GM18499 (cell line): ENCODE measurements at regions not wholly inside any gene's neighbourhood (a gene's known extent, or its start where the extent isn't known, plus 50 kb on each side); places are given as distances from the start of the nearest gene placed in this dataset.

ENCODE experiments used
- ATAC-seq: cut with Tn5 transposase; IDR thresholded peaks from one replicate; pipeline ENCODE4 v1.9.1; 2021; ENCODE audit warnings: moderate number of reproducible peaks; ENCODE audit not compliant: insufficient read depth, unreplicated experiment

DNA sequence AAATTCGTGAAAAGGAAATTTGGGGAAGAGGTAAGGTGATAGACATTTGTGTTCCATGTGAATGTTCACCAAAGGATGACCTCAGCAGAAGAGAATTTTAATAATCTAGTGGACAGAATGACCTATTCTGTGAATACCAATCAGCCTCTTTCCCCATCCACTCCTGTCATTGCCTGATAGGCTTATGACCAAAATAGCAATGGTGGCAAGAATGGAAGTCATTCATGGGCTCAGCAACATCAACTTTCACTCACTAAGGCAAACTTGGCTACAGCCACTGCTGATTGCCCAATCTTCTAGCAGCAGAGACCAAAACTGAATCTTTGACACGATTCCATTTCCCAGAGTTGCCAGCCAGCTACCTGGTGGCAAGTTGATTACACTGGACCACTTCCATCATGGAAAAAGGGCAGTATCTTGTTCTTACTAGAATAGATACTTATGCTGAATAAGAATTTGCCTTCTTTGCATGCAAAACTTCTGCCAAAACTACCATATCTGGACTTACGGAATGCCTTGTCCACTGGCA, 348.7 kb upstream of the PBX1 start:
- ATAC-seq: no peak

DNA sequence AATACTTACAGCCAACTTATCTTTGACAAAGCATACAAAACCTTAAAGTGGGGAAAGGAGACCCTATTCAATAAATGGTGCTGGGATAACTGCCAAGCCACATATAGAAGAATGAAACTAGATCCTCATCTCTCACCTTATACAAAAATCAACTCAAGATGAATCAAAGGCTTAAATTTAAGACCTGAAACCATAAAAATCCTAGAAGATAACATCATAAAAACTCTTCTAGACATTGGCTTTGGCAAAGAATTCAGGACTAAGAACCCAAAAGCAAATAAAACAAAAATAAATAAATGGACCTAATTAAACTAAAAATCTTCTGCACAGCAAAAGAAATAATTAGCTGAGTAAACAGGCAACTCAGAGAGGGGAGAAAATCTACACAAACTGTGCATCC, 335.6 kb upstream of the PBX1 start:
- no peak for ATAC-seq

DNA sequence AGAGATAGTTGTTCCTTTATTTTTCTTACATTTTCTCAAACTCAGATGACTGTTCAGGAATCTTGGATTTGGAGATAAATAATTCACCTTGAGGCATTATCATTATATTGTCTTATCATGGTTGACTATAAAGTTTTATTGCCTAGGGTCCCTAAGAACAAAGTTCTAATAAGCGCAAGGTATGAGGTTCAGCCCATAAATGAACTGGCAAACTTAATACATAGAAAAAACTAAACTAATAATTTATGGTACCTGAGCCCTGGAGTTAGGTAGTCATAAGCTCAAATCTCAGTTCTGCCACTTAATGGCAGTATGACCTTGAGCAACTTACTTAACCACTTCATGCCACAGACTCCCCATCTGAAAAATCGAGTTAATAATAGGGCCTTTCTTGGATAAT, 334.0 kb upstream of the PBX1 start:
- ATAC-seq: no peak

DNA sequence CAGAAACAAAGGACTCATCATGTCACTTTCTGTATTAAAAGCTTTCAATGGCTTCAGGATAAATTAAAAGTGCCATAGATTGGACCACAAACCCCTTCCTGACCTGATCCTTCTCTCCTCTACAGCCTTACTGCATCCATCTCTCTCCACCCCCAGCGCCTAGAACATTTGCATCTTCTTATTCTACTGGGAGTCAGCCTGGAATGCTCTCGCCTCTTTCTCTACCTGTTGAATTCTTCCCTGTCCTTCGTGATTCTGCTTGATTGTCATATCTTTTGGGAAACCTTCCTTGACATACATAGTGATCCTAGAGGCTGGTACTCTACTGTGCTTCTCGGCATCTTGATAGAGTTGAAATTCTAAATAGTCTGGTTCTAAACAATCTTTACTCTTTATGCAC, 332.0 kb upstream of the PBX1 start:
- no peak for ATAC-seq

DNA sequence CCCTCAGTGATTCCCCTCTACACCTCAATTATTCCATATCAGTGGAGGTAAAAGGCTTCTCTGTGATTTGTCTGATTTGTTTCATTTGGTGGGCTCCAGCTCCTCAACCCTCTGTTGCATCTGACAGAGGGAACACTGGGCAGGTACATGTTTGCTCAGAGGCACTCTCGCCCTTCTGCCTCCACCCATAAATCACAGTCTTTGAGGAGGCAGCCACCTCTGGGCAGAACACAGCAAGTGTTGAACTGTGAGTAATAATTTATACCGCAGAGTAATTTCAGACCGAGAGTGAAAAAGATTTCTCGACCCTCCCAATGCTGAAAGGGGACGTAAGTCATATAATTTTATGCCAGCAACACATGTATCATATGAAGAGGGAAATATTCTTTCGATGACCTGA, 330.1 kb upstream of the PBX1 start:
- no peak for ATAC-seq

DNA sequence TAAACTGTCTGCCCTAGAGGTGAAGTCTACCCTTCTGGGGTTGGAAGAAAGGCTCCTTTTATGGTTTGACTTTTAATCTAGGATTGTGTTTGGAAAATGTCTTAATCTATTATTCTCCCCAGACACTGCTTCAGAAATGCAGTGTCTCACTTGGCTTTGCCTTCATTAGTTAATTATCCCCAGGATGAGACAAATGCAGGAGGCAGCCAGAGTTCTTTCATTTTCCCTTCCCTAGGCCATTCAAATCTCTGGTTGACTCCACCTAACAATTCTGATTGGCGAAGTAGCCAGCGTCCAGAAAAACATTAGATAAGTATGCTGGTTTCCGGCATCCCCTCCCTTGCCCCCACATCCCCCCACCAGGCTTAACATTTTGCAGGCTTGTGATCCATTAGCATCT, 325.8 kb upstream of the PBX1 start:
- no peak for ATAC-seq

DNA sequence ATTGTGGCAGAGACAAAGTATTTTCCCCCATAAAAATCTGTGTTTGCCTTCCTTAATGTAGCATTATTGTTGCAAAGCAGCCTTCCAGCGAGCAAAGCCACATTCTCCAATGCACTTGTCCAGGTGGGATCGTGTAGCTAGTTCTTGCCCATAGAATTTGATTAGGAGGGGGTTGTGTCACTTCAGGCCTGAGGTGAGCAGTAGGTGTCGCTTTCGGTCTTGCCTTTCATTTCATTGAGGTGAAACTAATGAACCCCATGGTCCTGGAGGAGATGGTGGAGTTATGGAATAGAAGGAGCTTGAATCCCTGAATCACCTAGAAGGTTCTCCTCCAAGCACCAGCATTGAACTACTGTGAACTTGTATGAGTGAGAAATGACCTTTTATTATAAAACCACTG, 318.9 kb upstream of the PBX1 start:
- ATAC-seq: no peak

DNA sequence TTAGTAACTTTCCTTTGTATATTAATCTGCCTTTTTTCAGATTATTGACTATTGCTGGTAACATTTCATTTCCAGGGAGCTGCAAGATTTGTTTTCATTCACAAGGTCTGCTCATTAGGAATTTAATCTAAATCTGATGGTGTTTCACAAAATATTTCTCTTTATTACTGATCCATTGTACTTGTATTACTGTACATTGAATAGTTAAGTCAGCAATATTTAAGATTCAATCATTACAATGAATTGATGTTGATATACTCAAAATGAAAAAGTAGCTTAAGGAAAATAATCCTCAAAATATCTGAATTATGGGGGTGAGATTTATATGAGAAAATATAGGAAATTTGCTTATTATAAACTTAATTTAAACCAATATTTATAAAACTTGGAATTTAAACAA, 308.6 kb upstream of the PBX1 start:
- no peak for ATAC-seq

DNA sequence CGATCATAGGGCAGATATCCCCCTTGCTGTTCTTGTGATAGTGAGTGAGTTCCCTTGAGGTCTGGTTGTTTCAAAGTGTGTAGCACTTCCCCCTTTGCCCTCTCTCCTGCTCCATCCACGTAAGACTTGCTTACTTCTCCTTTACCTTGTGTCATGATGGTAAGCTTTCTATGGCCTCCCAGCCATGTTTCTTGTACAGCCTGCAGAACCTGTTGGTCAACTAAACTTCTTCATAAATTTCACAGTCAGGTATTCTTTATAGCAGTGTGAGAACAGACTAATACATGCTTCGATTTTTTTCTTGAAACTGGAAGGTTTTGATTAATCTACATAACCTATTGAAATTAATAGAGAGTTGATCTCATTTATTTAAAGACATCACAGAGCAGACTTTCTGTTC, 302.5 kb upstream of the PBX1 start:
- ATAC-seq: no peak

DNA sequence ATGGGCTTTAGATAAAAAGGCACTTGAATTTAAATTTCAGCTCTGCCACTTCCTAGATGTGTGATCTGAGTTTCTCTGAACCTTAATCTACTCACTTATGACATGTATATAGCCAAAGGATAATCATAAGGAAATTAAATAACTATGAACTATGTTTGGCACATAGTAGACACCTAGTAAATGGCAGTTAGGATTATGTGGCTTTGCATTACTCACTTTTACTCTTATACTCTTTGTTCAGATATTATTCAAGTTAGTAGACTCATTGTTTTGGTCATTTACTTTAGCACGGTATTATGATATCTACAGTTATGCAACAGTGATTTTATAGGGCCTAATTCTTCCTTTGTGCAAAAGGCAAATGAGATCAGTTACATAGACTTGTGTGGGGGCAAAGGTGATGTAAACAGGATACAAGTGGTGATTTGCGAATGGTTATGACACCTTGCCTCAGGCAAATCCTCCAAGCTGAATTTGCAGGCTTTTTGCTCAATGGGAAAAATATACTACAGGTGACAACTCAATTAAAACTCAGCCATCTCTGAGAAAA, 297.2 kb upstream of the PBX1 start:
- no peak for ATAC-seq

DNA sequence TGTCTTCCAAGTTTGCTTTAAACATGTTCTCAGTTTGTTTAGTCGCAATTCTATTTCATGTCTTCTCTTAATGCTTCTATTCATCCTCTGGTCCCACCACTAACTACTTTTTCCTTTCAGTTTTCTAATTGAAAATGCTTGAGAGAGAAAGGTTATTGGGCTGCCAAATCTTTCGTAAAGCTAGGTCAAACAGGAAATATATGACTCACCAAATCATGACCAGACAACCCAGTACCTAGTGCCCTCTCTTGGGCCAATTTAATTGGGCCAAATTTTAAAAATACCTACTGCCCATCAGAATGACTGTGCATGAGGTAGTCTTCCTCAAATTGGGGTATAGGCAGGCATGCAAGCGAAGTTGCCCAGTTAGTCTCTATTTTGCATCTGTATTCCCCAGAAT, 295.4 kb upstream of the PBX1 start:
- ATAC-seq: no peak

DNA sequence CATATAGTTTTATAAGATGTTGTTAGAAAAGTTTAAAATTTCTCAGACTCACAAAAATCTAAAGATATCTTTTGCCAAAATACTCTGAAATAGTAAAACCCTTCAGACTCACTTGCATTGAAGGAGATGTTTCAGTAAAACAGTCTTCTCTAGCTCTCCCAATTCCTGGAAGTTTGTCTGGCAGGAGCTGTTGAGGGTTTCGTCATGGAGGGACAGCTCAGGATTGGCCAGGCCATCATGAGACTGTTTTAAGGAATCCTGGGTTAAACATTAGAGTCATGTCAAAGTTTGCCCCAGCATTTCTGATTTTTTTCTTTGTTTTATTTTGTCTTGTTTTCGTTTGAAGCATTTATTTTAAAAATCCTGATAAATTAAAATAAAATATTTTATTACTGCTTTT, 293.8 kb upstream of the PBX1 start:
- no peak for ATAC-seq

DNA sequence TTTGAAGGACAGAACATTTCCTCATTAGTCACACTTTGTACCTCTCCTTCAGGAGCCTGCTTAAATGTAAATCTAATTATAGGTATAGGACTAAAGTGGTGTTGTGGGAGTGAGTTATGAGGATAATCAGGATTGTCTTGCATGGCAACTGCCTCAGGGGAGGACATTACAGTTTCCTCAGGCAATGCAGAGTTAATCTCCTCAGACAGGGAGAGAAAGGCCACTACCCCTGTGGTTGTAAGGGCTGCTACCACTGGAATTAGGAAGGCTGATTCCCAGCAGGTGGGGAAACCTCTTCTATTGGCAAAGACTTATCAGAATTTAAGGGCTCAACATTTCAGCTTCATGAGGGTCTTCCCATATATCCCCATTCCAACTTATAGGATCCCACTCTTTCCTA, 286.8 kb upstream of the PBX1 start:
- ATAC-seq: no peak

DNA sequence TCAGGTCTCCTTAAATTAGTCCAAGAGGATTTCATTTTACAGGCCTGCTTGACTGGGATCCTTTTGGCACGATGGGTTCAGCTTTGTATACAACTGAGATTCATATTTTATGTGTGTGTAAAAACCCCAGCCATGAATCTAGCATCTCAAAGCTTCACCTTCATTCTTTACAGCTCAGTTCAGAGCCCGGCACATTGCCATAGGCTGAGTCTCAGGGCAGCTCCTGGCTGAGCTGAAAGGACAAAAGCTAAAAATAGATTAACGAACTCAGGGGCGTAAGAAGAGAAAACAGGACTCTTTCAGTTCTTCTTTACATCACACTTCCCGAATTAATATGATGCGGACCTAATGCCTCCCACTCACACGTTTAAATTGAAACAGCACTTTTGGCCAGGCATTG, 262.8 kb upstream of the PBX1 start:
- no peak for ATAC-seq

DNA sequence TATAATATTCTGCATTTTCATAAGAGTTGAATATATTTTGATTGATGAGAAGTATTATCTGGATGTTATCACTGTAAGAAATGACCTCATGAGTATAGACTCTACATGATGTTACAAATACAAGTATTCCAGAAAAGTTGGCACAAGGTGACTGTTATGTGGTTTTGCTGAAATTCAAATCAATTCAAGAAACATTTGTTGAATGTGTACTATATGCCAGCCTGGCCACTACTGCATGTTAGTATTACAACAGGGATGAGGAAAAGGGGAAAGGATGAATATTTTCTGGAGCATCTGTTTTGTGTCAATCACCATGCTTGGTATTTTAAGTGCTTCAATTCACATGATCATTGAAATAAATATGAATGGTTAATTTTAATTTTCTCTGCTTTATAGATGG, 250.9 kb upstream of the PBX1 start:
- ATAC-seq: no peak

DNA sequence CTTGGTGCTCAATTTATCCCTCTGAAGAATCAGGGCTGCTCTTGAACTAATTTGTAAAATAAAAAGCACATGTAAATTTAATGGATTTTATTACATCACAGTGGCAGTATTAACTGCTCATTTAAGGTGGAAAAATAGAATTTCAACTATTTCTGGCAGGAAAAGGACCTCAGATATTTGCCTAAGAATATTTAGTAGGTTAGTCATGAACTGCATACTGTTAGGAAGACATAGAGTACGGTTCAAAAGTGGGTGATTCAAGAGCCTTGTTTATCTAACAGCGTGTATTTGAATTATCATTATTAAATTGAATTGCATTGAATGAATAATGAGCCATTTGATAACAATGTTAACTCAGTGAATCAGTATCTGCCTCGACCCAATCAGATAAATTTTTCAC, 248.8 kb upstream of the PBX1 start:
- no peak for ATAC-seq

DNA sequence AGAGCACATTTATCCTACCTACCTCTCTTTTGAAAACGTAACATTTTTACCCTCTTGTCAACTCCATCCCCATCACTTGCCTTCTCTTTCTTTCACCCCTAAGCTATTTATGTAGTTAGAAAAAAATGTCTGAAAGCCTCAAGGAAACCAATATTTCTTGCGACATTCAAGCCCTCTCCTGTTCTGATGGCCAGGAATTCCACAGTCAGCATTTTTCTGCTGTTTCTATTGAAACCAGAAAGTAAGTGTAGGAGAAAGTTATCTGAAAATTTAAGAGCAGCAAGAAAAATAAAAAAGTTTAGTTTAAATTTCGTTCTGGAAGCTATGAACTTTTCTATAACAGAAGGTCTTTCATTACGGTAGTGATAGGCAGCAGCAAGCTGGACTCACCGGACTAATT, 247.6 kb upstream of the PBX1 start:
- no peak for ATAC-seq

DNA sequence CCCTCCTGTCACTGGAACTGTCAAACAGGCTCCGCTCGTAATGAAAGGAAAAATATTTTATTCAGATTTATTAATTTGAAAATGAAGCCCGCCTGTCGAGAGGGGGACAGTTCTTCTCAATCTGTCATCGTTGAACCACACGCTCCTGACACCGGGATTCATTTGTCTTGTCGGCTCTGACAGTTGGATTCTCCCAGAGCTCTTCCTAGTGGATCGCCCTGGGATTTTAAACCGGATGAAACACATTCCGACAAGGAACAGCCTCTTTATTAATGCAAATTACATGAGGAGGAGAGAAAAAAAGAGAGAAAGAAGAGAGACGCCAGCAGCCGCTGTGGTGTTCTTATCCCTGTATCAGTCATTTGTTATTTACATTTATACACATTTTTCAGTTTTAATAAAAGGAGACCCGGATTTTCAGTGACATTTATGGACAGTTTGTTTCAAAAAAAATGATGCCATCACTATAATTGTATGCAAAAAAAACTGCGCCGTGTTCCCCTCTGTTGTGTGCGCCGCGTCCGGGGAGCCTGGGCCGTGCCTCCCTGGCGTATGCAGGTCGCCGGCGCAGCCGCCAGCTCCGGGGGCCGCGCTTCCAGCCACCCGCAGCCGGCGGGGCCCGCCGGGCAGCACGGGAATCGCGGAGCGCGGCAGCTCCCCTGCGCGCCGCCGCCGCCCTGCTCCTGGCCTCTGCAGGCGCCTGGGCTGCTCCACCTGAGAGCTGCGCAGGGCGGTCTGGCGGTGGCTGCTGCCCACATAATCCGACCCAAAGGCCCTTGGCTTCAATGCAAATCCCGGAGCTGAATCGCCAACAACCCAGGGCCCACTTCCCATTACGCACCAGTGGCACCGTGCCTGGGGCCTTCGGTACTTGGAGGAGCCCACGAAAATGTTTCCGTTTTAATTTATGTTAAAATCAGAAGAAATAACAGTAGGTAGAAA, 237.9 kb upstream of the PBX1 start:
- no peak for ATAC-seq

DNA sequence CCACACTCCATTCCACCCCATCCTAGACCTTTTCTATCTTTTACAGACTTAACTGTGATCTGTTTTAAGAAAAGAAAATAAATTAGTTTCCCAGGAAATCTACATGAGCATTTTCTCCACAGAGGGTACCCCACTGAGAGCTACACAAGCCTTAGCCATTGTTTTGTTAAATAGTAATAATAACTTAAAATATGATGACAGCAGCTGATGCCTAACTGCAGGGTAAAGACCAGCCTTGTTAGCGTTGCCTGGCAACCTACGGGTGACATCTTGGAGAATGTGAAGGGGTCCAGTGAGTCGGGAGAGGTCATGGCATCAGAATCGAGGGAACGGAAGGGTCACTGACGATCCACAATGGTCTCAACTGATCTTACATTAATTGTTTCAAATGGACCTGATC, 233.2 kb upstream of the PBX1 start:
- ATAC-seq: no peak

DNA sequence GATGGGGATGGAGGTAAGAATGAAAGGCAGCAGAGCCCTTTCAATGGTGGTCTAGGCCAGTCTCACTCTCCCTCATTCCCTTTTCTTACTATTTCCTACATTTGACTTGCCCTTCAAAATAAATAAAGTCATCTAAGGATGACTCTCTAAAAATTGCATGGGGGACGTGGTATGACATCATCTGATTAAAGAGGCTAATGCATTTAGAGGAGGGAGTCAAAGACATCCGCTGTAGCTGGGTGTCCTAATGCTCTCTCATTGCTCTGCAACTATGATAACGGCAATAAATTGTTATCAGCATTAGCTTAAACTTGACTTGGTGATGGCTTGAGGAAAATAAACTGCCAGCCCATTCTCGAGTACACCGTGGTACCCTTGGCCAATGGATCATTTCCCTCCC, 225.6 kb upstream of the PBX1 start:
- no peak for ATAC-seq

DNA sequence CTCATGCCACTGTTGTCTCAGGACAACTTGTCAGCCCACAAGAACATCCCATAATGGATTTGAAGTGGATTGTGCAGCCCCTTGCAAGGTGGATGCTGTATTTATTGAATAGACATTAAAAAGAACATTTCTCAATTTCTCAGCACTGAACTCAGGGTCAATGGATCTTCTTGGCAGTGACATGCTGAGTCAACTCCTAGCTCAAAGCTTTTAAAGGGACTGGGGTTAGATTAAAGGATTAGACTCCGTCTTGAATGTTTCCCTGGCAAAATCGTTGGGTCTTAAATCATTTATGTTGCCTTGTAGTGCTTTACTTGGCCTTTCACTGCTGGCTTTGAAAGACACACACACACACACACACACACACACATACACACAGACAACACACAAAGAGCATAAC, 221.6 kb upstream of the PBX1 start:
- ATAC-seq: no peak

DNA sequence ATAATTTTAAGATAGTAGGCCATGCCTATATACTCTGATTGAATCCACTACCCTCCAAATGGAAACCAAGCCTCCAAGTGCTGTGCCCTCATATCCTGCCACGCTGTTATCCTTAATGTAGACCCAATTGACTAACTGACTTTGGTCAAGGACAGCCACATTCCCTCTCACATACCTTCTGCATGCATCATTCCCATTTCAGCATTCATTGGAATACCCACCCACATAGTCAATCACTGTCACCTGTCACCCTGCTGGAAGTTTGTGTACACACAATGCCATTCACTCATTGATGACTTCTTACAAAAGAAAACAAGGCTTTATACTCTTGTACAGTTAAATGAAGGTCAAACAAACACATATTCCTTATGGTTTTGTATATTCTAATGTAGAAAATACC, 221.1 kb upstream of the PBX1 start:
- no peak for ATAC-seq
